SK-N-SH (cell line): ENCODE measurements at regions not wholly inside any gene's neighbourhood (a gene's known extent, or its start where the extent isn't known, plus 50 kb on each side); places are given as distances from the start of the nearest gene placed in this dataset.

Experiments
- CTCF ChIA-PET: fragments of 300-600, 350-600 bp; formaldehyde crosslinking; extraction: SDS; loops from one replicate; lab custom pipeline; 2021; lab: Yijun Ruan, JAX
- POLR2A ChIA-PET: fragments of 350-600 bp; sonication (Branson Sonifier 250); formaldehyde crosslinking; extraction: SDS; loops from one replicate; lab custom pipeline; 2020; ENCODE audit warnings: antibody characterized with exemption, inconsistent platforms; lab: Yijun Ruan, JAX
- DNase-seq: peaks from one replicate; pipeline ENCODE4 v3.0.0; 2012
- H2AFZ ChIP-seq: fragments of 200-600 bp; sonication (generic); 2 replicates; pipeline ENCODE4 v1.8.1; 2016; ENCODE audit warnings: antibody characterized with exemption, mild to moderate bottlenecking, low read depth
- H3F3A ChIP-seq: fragments of 200-600 bp; sonication (generic); replicated peaks from 2 replicates; pipeline ENCODE3; 2016; ENCODE audit warnings: antibody characterized with exemption, mild to moderate bottlenecking; ENCODE audit not compliant: insufficient read depth
- H3K27ac ChIP-seq, 2 experiments: fragments of 200-500 bp in 1 of 2; fragments of 200-600 bp in 1 of 2; sonication (Bioruptor generic) in 1 of 2; sonication (generic), shearing (Covaris generic) in 1 of 2; 2 replicates each; pipeline versions ENCODE4 v1.5.1 to v1.6.1; 2014 to 2016; ENCODE audit warnings: low read depth in 2 of 2, inconsistent platforms in 1 of 2, low read length in 1 of 2, mild to moderate bottlenecking in 1 of 2, mixed read lengths in 1 of 2
- H3K27me3 ChIP-seq: fragments of 200-600 bp; sonication (generic), shearing (Covaris generic); 2 replicates; pipeline ENCODE4 v1.6.1; 2016; ENCODE audit warnings: mixed run types; ENCODE audit not compliant: insufficient read depth
- H3K36me3 ChIP-seq, 2 experiments: fragments of 200-500 bp in 1 of 2; fragments of 200-600 bp in 1 of 2; sonication (Bioruptor generic) in 1 of 2; sonication (generic) in 1 of 2; replicated peaks in 1 of 2; 2 replicates each; pipeline versions ENCODE3 to v1.5.1; 2014 to 2016; ENCODE audit warnings: low read length in 1 of 2, mild to moderate bottlenecking in 1 of 2; ENCODE audit not compliant: insufficient read depth in 2 of 2, control insufficient read depth in 1 of 2
- H3K4me1 ChIP-seq, 2 experiments: fragments of 200-500 bp in 1 of 2; fragments of 200-600 bp in 1 of 2; sonication (Bioruptor generic) in 1 of 2; sonication (generic), shearing (Covaris generic) in 1 of 2; 2 replicates each; pipeline versions ENCODE4 v1.5.1 to v1.6.1; 2014 to 2016; ENCODE audit warnings: low read depth in 1 of 2, low read length in 1 of 2, mixed run types in 1 of 2; ENCODE audit not compliant: insufficient read depth in 2 of 2, control insufficient read depth in 1 of 2
- H3K4me2 ChIP-seq: fragments of 200-600 bp; sonication (generic), shearing (Covaris generic); 2 replicates; pipeline ENCODE4 v1.6.1; 2017; ENCODE audit warnings: mixed run types
- H3K4me3 ChIP-seq, 2 experiments: fragments of 200-500 bp in 1 of 2; fragments of 200-600 bp in 1 of 2; sonication (Bioruptor generic) in 1 of 2; sonication (generic), shearing (Covaris generic) in 1 of 2; 2 replicates each; pipeline versions ENCODE4 v1.5.1 to v1.8.1; 2014 to 2016; ENCODE audit warnings: low read depth in 2 of 2, inconsistent platforms in 1 of 2, low read length in 1 of 2, mild to moderate bottlenecking in 1 of 2, mixed read lengths in 1 of 2, moderate library complexity in 1 of 2
- H3K79me2 ChIP-seq: fragments of 200-600 bp; sonication (generic); 2 replicates; pipeline ENCODE4 v1.8.1; 2017; ENCODE audit warnings: mild to moderate bottlenecking; ENCODE audit not compliant: insufficient read depth
- H3K9ac ChIP-seq: fragments of 200-600 bp; sonication (generic); 2 replicates; pipeline ENCODE4 v1.6.1; 2017; ENCODE audit warnings: mixed run types
- H3K9me2 ChIP-seq: fragments of 200-600 bp; sonication (generic); 2 replicates; pipeline ENCODE4 v1.6.1; 2017; ENCODE audit warnings: mixed run types
- H3K9me3 ChIP-seq: fragments of 200-600 bp; sonication (generic); 2 replicates; pipeline ENCODE4 v1.6.1; 2017; ENCODE audit warnings: mixed run types, mild to moderate bottlenecking, moderate library complexity
- H4K20me1 ChIP-seq: fragments of 200-600 bp; sonication (generic); 2 replicates; pipeline ENCODE4 v1.6.1; 2017; ENCODE audit warnings: mild to moderate bottlenecking, mixed run types; ENCODE audit not compliant: insufficient read depth
- NFIC ChIP-seq: IDR thresholded peaks from 2 replicates; pipeline ENCODE4 v1.4.0; 2012; ENCODE audit warnings: borderline replicate concordance
- POLR2AphosphoS5 ChIP-seq: IDR thresholded peaks from 2 replicates; pipeline ENCODE4 v1.6.1; 2012; ENCODE audit warnings: low read depth, low read length
- REST ChIP-seq: IDR thresholded peaks from 2 replicates; pipeline ENCODE4 v1.6.1; 2012; ENCODE audit warnings: mild to moderate bottlenecking, low read depth, low read length, moderate library complexity
- USF1 ChIP-seq: IDR thresholded peaks from 2 replicates; pipeline ENCODE4 v1.4.0; 2012; ENCODE audit warnings: low read depth, borderline replicate concordance
- WGBS: methylation state at CpG from one replicate; pipeline ENCODE4 v1.1.6; 2017; ENCODE audit warnings: low lambda C conversion rate; 5-methylcytosine and 5-hydroxymethylcytosine counted together

- TF ChIP-seq REST (no peak), USF1 (no peak)
Observed at GRCh38 chr1:30613188-30613587, 110.2 kb downstream of the MATN1 start (continued).

- H3K27ac ChIP-seq: no peak overlapping the region
- peaks cover 0 to 11% of the 10 kb centered on the region in 2 experiments; a peak in 1 of 4 replicates for H3K4me1 ChIP-seq
- no peaks in the 10 kb centered on the region for H3K79me2 ChIP-seq
- no peak overlapping the region for H3K4me3 ChIP-seq
- ChIA-PET POLR2A (no interaction called here), CTCF (interaction anchor here (1.1 to 1.5 kb wide), 3 partner anchors 9 to 96 kb away, joined by 3 read pairs; no protein-coding TSS in a partner anchor)
- H2AFZ ChIP-seq: no peak overlapping the region
- no peaks in the 10 kb centered on the region for H3K9me3 ChIP-seq
- H3K36me3 ChIP-seq: no peaks in the 10 kb centered on the region
- no peaks in the 10 kb centered on the region for H3K9me2 ChIP-seq
- no peaks in the 10 kb centered on the region for H3F3A ChIP-seq
- no peak overlapping the region for H3K4me2 ChIP-seq
- H4K20me1 ChIP-seq: no peaks in the 10 kb centered on the region
- no peak for TF ChIP-seq NFIC
- TF ChIP-seq, all 33 proteins: peak for 0
- Histone ChIP-seq H3K9ac (no peak overlapping the region), H3K27me3 (no peaks in the 10 kb centered on the region)
- 50% methylated on average over 1 of the region's 1 CpG for WGBS
- DNase-seq: no peak
Observed at GRCh38 chr1:30612536-30613065, 110.8 kb downstream of the MATN1 start.

GRCh38 chr1:30611741-30612309 lies 111.6 kb downstream of the MATN1 start:
- Histone ChIP-seq H3K27me3 (no peaks in the 10 kb centered on the region), H4K20me1 (no peaks in the 10 kb centered on the region), H3K9me3 (no peaks in the 10 kb centered on the region), H3F3A (no peaks in the 10 kb centered on the region), H3K4me1 (peaks cover 0 to 11% of the 10 kb centered on the region in 2 experiments; a peak in 1 of 4 replicates), H3K79me2 (no peaks in the 10 kb centered on the region), H3K9ac (no peak overlapping the region), H3K36me3 (no peaks in the 10 kb centered on the region), H3K9me2 (no peaks in the 10 kb centered on the region), H3K27ac (no peak overlapping the region), H2AFZ (no peak overlapping the region), H3K4me3 (no peak overlapping the region), H3K4me2 (no peak overlapping the region)
- POLR2A ChIA-PET: no interaction called here
- 16% methylated on average over 5 of the region's 5 CpGs for WGBS
- TF ChIP-seq POLR2AphosphoS5 (no peak), REST (peak; percentile 80)
- CTCF ChIA-PET: interaction anchor here (1.1 kb wide), 1 partner anchor 8 kb away, joined by 3 read pairs; no protein-coding TSS in a partner anchor
- no peak for DNase-seq
